ENCODE measurements at regions not wholly inside any gene's neighbourhood (a gene's known extent, or its start where the extent isn't known, plus 50 kb on each side); places are given as distances from the start of the nearest gene placed in this dataset.

GRCh38 chr12:65532764-65533163, 254.3 kb downstream of the MSRB3 start:
- peaks cover 3% of the 10 kb centered on the region; the same call in 1 of the 2 replicates for H3K9me3 ChIP-seq (ENCODE audit: insufficient read depth, low read depth, low read length)
- no peaks in the 10 kb centered on the region for H3K27me3 ChIP-seq (ENCODE audit: insufficient read depth, low read length)
- H3K36me3 ChIP-seq (ENCODE audit: insufficient read depth, low read depth, low read length): no peaks in the 10 kb centered on the region
- H3K9ac ChIP-seq (ENCODE audit: low read depth, low read length): no peak overlapping the region
- H3K4me3 ChIP-seq (ENCODE audit: low read length): no peak overlapping the region
- peaks cover 14% of the 10 kb centered on the region; the same call in 1 of the 2 replicates for H3K4me1 ChIP-seq (ENCODE audit: insufficient read depth, low read length)
- no peak overlapping the region for H3K27ac ChIP-seq (ENCODE audit: low read length)

- Histone ChIP-seq H3K4me3 (ENCODE audit: low read length) (no peak overlapping the region; the same call in 1 of the 2 replicates), H3K9ac (ENCODE audit: low read depth, low read length) (no peak overlapping the region), H3K9me3 (ENCODE audit: insufficient read depth, low read depth, low read length) (peaks cover 2% of the 10 kb centered on the region; the same call in 1 of the 2 replicates), H3K27ac (ENCODE audit: low read length) (no peak overlapping the region), H3K4me1 (ENCODE audit: insufficient read depth, low read length) (peaks cover 14% of the 10 kb centered on the region; the same call in 1 of the 2 replicates), H3K27me3 (ENCODE audit: insufficient read depth, low read length) (no peaks in the 10 kb centered on the region), H3K36me3 (ENCODE audit: insufficient read depth, low read depth, low read length) (no peaks in the 10 kb centered on the region)
Measured at GRCh38 chr12:65533177-65533883, 254.8 kb downstream of the MSRB3 start.

DNA sequence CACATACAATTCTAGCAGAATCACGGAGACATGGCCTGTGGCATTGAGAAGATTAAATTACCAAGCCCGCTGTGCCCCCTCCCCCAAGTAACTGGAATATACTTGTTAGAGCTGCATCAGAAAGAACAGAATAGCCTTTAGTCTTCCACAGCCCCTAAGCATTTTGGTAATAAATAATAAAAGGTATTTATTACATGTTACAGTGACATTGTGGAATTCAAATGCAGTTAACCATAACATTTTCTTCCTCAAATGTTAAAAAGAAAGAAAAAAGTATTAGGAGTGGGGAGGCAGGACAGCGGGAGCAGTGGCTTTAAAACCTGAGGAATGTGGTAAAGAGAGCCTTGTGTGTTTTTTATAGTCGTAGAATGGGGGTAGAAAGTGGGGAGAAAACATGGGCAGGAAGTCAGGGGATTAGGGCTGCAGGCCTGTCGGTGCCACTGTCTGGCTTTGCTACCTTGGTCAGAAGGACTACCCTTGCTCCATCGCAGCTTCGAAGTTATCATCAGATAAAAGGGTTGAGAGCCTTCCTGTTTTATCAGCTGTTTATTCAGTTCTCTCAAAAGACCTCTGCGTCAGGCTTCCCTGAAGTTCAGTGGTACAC, 255.9 kb downstream of the MSRB3 start:
- Histone ChIP-seq H3K9me3 (ENCODE audit: insufficient read depth, low read depth, low read length) (peaks cover 6% of the 10 kb centered on the region; the same call in 1 of the 2 replicates), H3K4me3 (ENCODE audit: low read length) (no peak overlapping the region), H3K27ac (ENCODE audit: low read length) (no peak overlapping the region), H3K36me3 (ENCODE audit: insufficient read depth, low read depth, low read length) (no peaks in the 10 kb centered on the region), H3K9ac (ENCODE audit: low read depth, low read length) (no peak overlapping the region), H3K4me1 (ENCODE audit: insufficient read depth, low read length) (peaks cover 14% of the 10 kb centered on the region; the same call in 1 of the 2 replicates), H3K27me3 (ENCODE audit: insufficient read depth, low read length) (no peaks in the 10 kb centered on the region)

DNA sequence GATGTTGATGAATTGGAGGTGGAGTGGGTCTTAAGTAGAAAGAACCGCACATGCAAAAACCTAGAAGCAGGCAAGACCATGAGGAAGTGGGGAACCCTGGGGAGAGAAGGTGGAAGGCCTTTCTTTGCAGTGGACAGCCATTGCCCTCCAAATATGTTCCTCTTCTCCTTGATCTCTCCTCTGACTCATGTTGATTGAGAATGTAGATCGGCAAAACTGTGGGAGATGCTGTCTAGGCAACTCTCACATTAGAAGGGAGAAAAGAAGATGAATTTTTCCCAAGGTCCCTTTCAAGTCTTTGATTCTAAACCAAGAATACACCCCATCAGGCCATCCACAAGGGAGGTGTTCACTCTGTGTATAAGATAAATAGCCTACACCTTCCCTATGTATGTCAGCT, 257.5 kb downstream of the MSRB3 start:
- Histone ChIP-seq H3K36me3 (ENCODE audit: insufficient read depth, low read depth, low read length) (no peaks in the 10 kb centered on the region), H3K27ac (ENCODE audit: low read length) (no peak overlapping the region), H3K9ac (ENCODE audit: low read depth, low read length) (no peak overlapping the region), H3K4me3 (ENCODE audit: low read length) (no peak overlapping the region), H3K9me3 (ENCODE audit: insufficient read depth, low read depth, low read length) (peaks cover 23% of the 10 kb centered on the region), H3K4me1 (ENCODE audit: insufficient read depth, low read length) (peaks cover 14% of the 10 kb centered on the region; the same call in 1 of the 2 replicates), H3K27me3 (ENCODE audit: insufficient read depth, low read length) (no peaks in the 10 kb centered on the region)

DNA sequence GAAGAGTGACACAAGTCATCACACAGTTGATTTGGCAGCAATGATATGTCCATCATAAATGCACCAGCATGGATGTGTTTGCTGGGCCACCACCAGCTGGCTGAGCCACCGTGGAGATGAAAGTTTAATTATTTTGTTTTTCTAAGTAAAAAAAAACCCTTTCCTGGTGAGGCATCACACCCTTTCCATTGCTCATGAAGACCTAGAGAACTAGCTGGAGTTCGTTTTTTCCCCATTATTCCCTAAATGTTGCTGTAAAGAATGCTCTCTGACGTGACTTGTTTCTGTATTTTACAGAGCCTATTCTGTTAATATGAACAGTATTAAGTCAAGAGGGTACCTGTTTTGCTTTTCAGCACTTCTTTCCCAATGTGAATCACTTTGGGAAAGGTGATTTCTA, 257.9 kb downstream of the MSRB3 start:
- H3K27me3 ChIP-seq (ENCODE audit: insufficient read depth, low read length): no peaks in the 10 kb centered on the region
- peaks cover 27% of the 10 kb centered on the region for H3K9me3 ChIP-seq (ENCODE audit: insufficient read depth, low read depth, low read length)
- no peaks in the 10 kb centered on the region for H3K36me3 ChIP-seq (ENCODE audit: insufficient read depth, low read depth, low read length)
- no peak overlapping the region for H3K9ac ChIP-seq (ENCODE audit: low read depth, low read length)
- peaks cover 14% of the 10 kb centered on the region; the same call in 1 of the 2 replicates for H3K4me1 ChIP-seq (ENCODE audit: insufficient read depth, low read length)
- H3K27ac ChIP-seq (ENCODE audit: low read length): no peak overlapping the region
- H3K4me3 ChIP-seq (ENCODE audit: low read length): no peak overlapping the region

- no peak overlapping the region for H3K27ac ChIP-seq (ENCODE audit: low read length)
- H3K9ac ChIP-seq (ENCODE audit: low read depth, low read length): no peak overlapping the region
- H3K9me3 ChIP-seq (ENCODE audit: insufficient read depth, low read depth, low read length): peaks cover 31% of the 10 kb centered on the region
- H3K27me3 ChIP-seq (ENCODE audit: insufficient read depth, low read length): no peaks in the 10 kb centered on the region
- peaks cover 14% of the 10 kb centered on the region; the same call in 1 of the 2 replicates for H3K4me1 ChIP-seq (ENCODE audit: insufficient read depth, low read length)
- no peaks in the 10 kb centered on the region for H3K36me3 ChIP-seq (ENCODE audit: insufficient read depth, low read depth, low read length)
- no peak overlapping the region for H3K4me3 ChIP-seq (ENCODE audit: low read length)
Measured at GRCh38 chr12:65536876-65537681, 258.6 kb downstream of the MSRB3 start.

DNA sequence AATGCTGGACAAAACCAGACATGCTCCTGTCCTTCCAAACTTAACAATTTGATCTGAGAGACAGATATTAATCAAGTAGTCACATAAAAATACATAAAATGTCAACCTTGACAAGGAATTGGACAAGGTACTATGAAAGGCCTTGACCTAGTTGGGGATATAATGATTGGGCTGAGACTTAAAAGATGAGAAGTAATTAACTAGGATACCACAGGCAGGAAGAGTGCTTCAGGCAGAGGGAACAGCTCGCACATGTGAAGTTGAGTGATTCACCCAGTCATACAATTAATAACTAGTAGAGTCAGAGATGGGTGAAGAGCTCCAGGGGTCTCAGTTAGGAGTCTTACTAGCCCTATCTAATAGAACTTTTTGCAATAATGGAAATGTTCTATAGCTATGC, 259.5 kb downstream of the MSRB3 start:
- H3K4me1 ChIP-seq (ENCODE audit: insufficient read depth, low read length): peaks cover 7% of the 10 kb centered on the region; the same call in 1 of the 2 replicates
- no peaks in the 10 kb centered on the region for H3K36me3 ChIP-seq (ENCODE audit: insufficient read depth, low read depth, low read length)
- no peaks in the 10 kb centered on the region for H3K27me3 ChIP-seq (ENCODE audit: insufficient read depth, low read length)
- H3K4me3 ChIP-seq (ENCODE audit: low read length): no peak overlapping the region
- no peak overlapping the region for H3K9ac ChIP-seq (ENCODE audit: low read depth, low read length)
- peaks cover 32% of the 10 kb centered on the region for H3K9me3 ChIP-seq (ENCODE audit: insufficient read depth, low read depth, low read length)
- no peak overlapping the region for H3K27ac ChIP-seq (ENCODE audit: low read length)

- H3K9ac ChIP-seq (ENCODE audit: low read depth, low read length): no peak overlapping the region
- H3K4me3 ChIP-seq (ENCODE audit: low read length): no peak overlapping the region
- no peaks in the 10 kb centered on the region for H3K36me3 ChIP-seq (ENCODE audit: insufficient read depth, low read depth, low read length)
- H3K9me3 ChIP-seq (ENCODE audit: insufficient read depth, low read depth, low read length): peaks cover 32% of the 10 kb centered on the region
- H3K4me1 ChIP-seq (ENCODE audit: insufficient read depth, low read length): no peaks in the 10 kb centered on the region
- no peaks in the 10 kb centered on the region for H3K27me3 ChIP-seq (ENCODE audit: insufficient read depth, low read length)
- no peak overlapping the region for H3K27ac ChIP-seq (ENCODE audit: low read length)
Measured at GRCh38 chr12:65539023-65539422, 260.5 kb downstream of the MSRB3 start.

- H3K27me3 ChIP-seq (ENCODE audit: insufficient read depth, low read length): no peaks in the 10 kb centered on the region
- no peak overlapping the region for H3K9ac ChIP-seq (ENCODE audit: low read depth, low read length)
- H3K27ac ChIP-seq (ENCODE audit: low read length): no peak overlapping the region
- H3K36me3 ChIP-seq (ENCODE audit: insufficient read depth, low read depth, low read length): no peaks in the 10 kb centered on the region
- H3K9me3 ChIP-seq (ENCODE audit: insufficient read depth, low read depth, low read length): peaks cover 32% of the 10 kb centered on the region
- no peaks in the 10 kb centered on the region for H3K4me1 ChIP-seq (ENCODE audit: insufficient read depth, low read length)
- H3K4me3 ChIP-seq (ENCODE audit: low read length): no peak overlapping the region
Measured at GRCh38 chr12:65540140-65540539, 261.7 kb downstream of the MSRB3 start.

- no peaks in the 10 kb centered on the region for H3K27me3 ChIP-seq (ENCODE audit: insufficient read depth, low read length)
- H3K27ac ChIP-seq (ENCODE audit: low read length): no peak overlapping the region
- no peaks in the 10 kb centered on the region for H3K4me1 ChIP-seq (ENCODE audit: insufficient read depth, low read length)
- peaks cover 4% of the 10 kb centered on the region; the same call in 1 of the 2 replicates for H3K9me3 ChIP-seq (ENCODE audit: insufficient read depth, low read depth, low read length)
- H3K9ac ChIP-seq (ENCODE audit: low read depth, low read length): no peak overlapping the region
- no peak overlapping the region for H3K4me3 ChIP-seq (ENCODE audit: low read length)
- H3K36me3 ChIP-seq (ENCODE audit: insufficient read depth, low read depth, low read length): no peaks in the 10 kb centered on the region
Measured at GRCh38 chr12:65546528-65546927, 268.0 kb downstream of the MSRB3 start.

DNA sequence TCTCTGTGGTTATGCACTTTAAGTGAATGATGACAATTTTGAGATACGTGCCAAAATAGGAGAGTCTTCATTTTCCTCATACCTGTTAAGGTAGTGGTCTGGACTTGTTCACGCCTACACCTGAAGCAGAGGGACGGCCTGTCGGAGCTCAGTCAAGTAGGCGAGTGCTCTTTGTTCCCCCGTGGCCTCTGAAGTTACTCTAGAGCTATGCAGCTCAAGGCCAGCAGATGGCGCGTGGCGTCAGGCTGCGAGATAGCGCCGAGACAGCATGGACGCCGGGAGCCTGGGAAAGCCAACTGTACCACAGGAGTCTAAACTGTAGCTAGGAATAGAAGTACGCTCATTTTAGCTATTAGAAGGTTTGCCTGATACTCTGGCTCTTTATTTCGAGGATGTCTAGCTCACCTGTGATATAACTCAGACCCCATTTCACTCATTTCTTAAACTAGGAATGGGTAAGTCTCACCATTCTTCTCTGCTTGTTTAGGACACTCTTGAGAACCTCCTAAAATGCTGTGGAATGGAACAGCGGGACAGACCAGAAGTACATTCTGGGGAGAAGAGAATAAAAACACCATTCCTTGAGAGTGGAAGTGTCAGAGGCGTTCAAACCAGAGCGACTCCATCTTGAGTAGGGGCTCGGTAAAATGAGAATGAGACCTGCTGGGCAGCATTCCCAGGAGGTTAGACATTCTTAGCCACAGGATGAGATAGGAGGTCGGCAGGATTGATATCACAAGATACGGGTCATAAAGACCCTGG, 267.4 kb upstream of the HMGA2 start:
- Histone ChIP-seq H3K27me3 (ENCODE audit: insufficient read depth, low read length) (no peaks in the 10 kb centered on the region), H3K4me3 (ENCODE audit: low read length) (no peak overlapping the region), H3K36me3 (ENCODE audit: insufficient read depth, low read depth, low read length) (no peaks in the 10 kb centered on the region)

More for the DNA sequence above, 267.4 kb upstream of the HMGA2 start:
- no peak overlapping the region for H3K9ac ChIP-seq (ENCODE audit: low read depth, low read length)
- H3K27ac ChIP-seq (ENCODE audit: low read length): no peak overlapping the region
- H3K9me3 ChIP-seq (ENCODE audit: insufficient read depth, low read depth, low read length): peaks cover 9% of the 10 kb centered on the region
- H3K4me1 ChIP-seq (ENCODE audit: insufficient read depth, low read length): no peaks in the 10 kb centered on the region

All from iPS-20b (cell line).